NB4 (cell line): ENCODE measurements at regions not wholly inside any gene's neighbourhood (a gene's known extent, or its start where the extent isn't known, plus 50 kb on each side); places are given as distances from the start of the nearest gene placed in this dataset.

Experiments
- DNase-seq: peaks from one replicate; pipeline ENCODE4 v3.0.0; 2010; ENCODE audit warnings: low read depth
- H3K4me3 ChIP-seq: one replicate; pipeline ENCODE4 v1.5.1; 2011; ENCODE audit warnings: mild to moderate bottlenecking, low read depth, low read length, moderate library complexity
- CTCF ChIP-seq: IDR thresholded peaks from one replicate; pipeline ENCODE4 v1.5.1; 2012; ENCODE audit warnings: low read depth, low read length
- MAX ChIP-seq: IDR thresholded peaks from 2 replicates; pipeline ENCODE4 v1.6.1; 2011; ENCODE audit warnings: low read depth, low read length
- MYC ChIP-seq: IDR thresholded peaks from 2 replicates; pipeline ENCODE4 v1.6.1; 2011; ENCODE audit warnings: low read depth, low read length
- POLR2A ChIP-seq: IDR thresholded peaks from 2 replicates; pipeline ENCODE4 v1.6.1; 2011; ENCODE audit warnings: mild to moderate bottlenecking; ENCODE audit not compliant: insufficient read length; ENCODE audit errors: extremely low read depth

DNA sequence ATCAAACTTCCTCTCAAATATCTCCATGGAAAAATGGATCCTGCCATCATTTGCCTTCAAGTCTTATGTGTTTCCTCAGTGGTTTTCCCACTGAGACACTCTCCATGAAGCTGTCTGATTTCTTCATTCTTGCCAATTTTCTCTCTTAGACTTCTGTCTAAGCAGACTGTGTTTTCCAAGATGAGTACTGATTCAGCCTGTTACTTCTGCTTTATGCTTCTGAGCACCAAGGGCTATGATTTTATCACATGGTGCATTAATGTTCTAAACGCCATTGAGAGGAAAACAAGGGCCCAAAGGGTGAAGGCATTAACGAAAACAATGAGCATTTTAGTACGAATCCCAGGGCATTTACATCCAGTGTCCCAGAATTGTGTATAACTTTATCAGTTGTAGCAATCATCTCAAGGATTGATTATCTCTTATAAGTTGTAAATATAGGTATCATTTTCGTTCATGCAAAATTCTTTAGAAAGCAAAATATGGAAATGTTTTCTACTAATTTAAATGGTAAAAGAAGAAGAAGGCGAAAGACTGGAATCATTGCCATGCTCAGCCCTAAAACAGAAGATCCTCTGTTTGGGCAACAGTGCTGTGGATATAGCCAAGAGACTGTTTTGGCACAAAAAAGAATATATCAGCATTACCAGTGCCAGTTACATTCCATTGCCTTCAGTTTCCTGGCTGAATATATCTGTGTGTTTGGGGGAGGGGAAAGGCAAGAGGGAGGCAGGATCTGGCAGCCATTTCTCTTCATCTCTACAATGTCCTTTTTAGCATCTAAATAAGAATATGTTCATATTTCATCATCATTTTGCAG, 537.6 kb downstream of the ANXA1 start:
- H3K4me3 ChIP-seq = no peak overlapping the region
- no peak for DNase-seq
- no peak for TF ChIP-seq CTCF
- no peak for TF ChIP-seq POLR2A
- no peak for TF ChIP-seq MYC

DNA sequence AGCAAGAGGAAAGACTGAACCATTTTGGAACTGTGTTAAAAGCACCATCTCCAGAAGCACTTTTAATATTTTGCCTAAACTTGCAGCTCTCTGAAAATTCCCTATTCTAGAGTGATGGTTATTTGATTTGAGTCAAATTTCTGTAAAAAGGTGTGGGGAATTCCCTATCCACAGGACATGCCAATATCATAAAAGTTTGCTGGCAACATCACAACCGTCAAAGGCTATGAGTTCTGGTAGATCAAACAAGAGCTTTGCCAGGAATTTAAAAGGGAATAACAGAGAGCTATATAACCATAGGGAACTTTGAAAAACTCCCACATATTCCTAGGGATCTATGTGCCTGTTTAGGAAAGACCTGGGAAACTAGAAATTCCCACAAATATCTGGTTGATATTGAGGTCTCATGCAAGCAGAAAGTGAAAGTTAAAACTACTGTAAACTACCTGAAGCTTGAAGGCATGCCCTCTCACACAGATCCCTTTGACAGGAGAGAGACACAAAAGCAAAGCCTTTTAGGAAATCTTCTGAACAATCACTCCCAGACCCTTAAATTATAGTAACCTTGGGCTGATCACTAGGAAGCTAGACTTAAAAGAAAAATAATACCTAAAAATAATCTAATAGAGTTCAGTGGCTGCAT, 549.9 kb downstream of the ANXA1 start:
- no peak for DNase-seq
- H3K4me3 ChIP-seq = no peak overlapping the region
- no peak for TF ChIP-seq MAX
- TF ChIP-seq MYC = no peak
- no peak for TF ChIP-seq POLR2A

DNA sequence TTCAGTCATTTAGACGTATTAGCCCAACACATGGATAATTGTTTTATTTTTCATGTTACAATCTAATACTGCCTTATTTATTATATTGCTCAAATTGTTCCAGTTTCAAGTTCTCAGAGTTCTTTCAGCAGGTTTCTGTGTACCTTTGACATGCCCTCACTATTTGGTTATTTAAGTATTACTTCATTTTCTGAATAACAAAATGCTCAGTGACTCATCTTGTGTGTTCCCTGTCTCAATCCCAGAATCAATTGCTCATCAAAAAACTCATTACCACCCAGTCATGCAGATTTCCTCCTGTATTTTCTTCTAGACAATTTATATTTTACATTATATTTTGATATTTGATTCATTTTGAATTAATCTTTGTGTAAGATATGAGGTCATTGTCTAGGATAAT, 562.6 kb downstream of the ANXA1 start:
- no peak overlapping the region for H3K4me3 ChIP-seq
- DNase-seq = no peak
- no peak for TF ChIP-seq MAX
- no peak for TF ChIP-seq MYC
- TF ChIP-seq POLR2A = no peak
- TF ChIP-seq CTCF = no peak

DNA sequence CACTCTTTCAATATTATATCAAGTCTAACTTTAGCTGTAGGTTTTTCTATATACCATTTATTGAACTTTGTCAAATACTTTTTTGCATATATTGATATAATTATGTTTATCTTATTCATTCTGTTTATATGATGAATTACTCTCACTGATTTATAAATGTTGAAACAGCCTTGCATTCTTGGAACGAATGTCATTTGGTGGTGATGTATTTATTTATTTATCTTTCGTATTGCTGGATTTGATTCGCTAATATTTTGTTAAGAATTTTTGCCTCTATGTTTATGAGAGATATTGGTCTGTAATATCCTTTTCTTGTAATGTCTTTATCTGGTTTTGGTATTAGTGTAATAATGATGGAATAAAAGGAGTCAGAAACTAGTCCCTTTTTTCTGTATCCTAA, 563.9 kb downstream of the ANXA1 start:
- no peak for TF ChIP-seq CTCF
- TF ChIP-seq POLR2A = no peak
- no peak for TF ChIP-seq MAX
- TF ChIP-seq MYC = no peak
- DNase-seq = no peak
- no peak overlapping the region for H3K4me3 ChIP-seq

- TF ChIP-seq CTCF = no peak
- no peak for TF ChIP-seq MYC
- TF ChIP-seq POLR2A = no peak
- TF ChIP-seq MAX = no peak
- DNase-seq = no peak
- no peak overlapping the region for H3K4me3 ChIP-seq
Measured at GRCh38 chr9:73719660-73720059, 568.0 kb downstream of the ANXA1 start.

GRCh38 chr9:73720601-73721000, 568.9 kb downstream of the ANXA1 start:
- TF ChIP-seq POLR2A (no peak), MAX (no peak), MYC (no peak), CTCF (no peak)
- no peak overlapping the region for H3K4me3 ChIP-seq
- DNase-seq = no peak
